ENCODE measurements at regions not wholly inside any gene's neighbourhood (a gene's known extent, or its start where the extent isn't known, plus 50 kb on each side); places are given as distances from the start of the nearest gene placed in this dataset.

GRCh38 chr2:15701991-15702390 is 110.3 kb downstream of the DDX1 start:
- TF ChIP-seq, protein P1, sequence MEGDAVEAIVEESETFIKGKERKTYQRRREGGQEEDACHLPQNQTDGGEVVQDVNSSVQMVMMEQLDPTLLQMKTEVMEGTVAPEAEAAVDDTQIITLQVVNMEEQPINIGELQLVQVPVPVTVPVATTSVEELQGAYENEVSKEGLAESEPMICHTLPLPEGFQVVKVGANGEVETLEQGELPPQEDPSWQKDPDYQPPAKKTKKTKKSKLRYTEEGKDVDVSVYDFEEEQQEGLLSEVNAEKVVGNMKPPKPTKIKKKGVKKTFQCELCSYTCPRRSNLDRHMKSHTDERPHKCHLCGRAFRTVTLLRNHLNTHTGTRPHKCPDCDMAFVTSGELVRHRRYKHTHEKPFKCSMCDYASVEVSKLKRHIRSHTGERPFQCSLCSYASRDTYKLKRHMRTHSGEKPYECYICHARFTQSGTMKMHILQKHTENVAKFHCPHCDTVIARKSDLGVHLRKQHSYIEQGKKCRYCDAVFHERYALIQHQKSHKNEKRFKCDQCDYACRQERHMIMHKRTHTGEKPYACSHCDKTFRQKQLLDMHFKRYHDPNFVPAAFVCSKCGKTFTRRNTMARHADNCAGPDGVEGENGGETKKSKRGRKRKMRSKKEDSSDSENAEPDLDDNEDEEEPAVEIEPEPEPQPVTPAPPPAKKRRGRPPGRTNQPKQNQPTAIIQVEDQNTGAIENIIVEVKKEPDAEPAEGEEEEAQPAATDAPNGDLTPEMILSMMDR (IDR thresholded peaks at IDR 0.05) = no peak
- TF ChIP-seq POLR2A (IDR thresholded peaks at IDR 0.05) = no peak
